H1 (cell line): ENCODE measurements at regions not wholly inside any gene's neighbourhood (a gene's known extent, or its start where the extent isn't known, plus 50 kb on each side); places are given as distances from the start of the nearest gene placed in this dataset.

Source experiments
- CTCF ChIA-PET: fragments of 300-600 bp; sonication (Branson Sonifier 250); formaldehyde crosslinking; loops from one replicate; lab custom pipeline; 2021; ENCODE audit not compliant: partially characterized antibody; lab: Charles Lee
- POLR2A ChIA-PET: fragments of 300-600 bp; sonication (Branson Sonifier 250); formaldehyde crosslinking; loops from one replicate; lab custom pipeline; 2021; ENCODE audit warnings: inconsistent platforms; ENCODE audit not compliant: partially characterized antibody; lab: Charles Lee
- DNase-seq, 2 experiments: peaks; one replicate each; pipeline versions ENCODE4 v3.0.0 to v3.0.0-alpha.2; 2010 to 2022; ENCODE audit warnings: low spot score in 2 of 2, low read depth in 1 of 2, mixed read lengths in 1 of 2
- FAIRE-seq: peaks from 2 replicates; lab custom pipeline; 2011; peaks lifted over from hg19 to GRCh38; lab: Jason Lieb, UNC
- H2AFZ ChIP-seq: 2 replicates; pipeline ENCODE4 v1.8.1; 2012; ENCODE audit warnings: low read length, inconsistent platforms
- H2AK5ac ChIP-seq: 2 replicates; pipeline ENCODE4 v1.6.1; 2013; ENCODE audit warnings: low read depth, low read length
- H2BK120ac ChIP-seq: replicated peaks from 2 replicates; pipeline ENCODE3; 2013; ENCODE audit warnings: low read depth, low read length, inconsistent platforms
- H2BK12ac ChIP-seq: 2 replicates; pipeline ENCODE4 v1.6.1; 2013; ENCODE audit warnings: low read depth, low read length
- H2BK15ac ChIP-seq: 2 replicates; pipeline ENCODE4 v1.6.1; 2013; ENCODE audit warnings: low read length
- H2BK20ac ChIP-seq: 2 replicates; pipeline ENCODE4 v1.6.1; 2013; ENCODE audit warnings: low read length
- H2BK5ac ChIP-seq: 2 replicates; pipeline ENCODE4 v1.6.1; 2013; ENCODE audit warnings: low read depth, low read length
- H3K14ac ChIP-seq: 2 replicates; pipeline ENCODE4 v1.6.1; 2013; ENCODE audit warnings: inconsistent platforms; ENCODE audit not compliant: insufficient read length
- H3K18ac ChIP-seq: 2 replicates; pipeline ENCODE4 v1.6.1; 2013; ENCODE audit warnings: low read length; ENCODE audit errors: extremely low read depth
- H3K23ac ChIP-seq: 2 replicates; pipeline ENCODE4 v1.6.1; 2013; ENCODE audit warnings: inconsistent platforms; ENCODE audit not compliant: insufficient read length
- H3K23me2 ChIP-seq: 2 replicates; pipeline ENCODE4 v1.6.1; 2013; ENCODE audit warnings: low read depth, low read length
- H3K27ac ChIP-seq: 2 replicates; pipeline ENCODE4 v1.6.1; 2011; ENCODE audit warnings: low read depth, low read length, inconsistent platforms
- H3K27me3 ChIP-seq, 4 experiments: replicated peaks in 1 of 4; 1 replicate in 1 of 4; 2 replicates in 3 of 4; pipeline versions ENCODE4 v1.6.1 to v1.8.1; 2011 to 2013; ENCODE audit warnings: low read length in 3 of 4, mild to moderate bottlenecking in 3 of 4, inconsistent platforms in 2 of 4, mixed read lengths in 2 of 4, moderate library complexity in 1 of 4; ENCODE audit not compliant: control insufficient read depth in 3 of 4, insufficient read depth in 3 of 4; ENCODE audit errors: extremely low read depth in 1 of 4
- H3K36me3 ChIP-seq, 4 experiments: 2 replicates each; pipeline versions ENCODE4 v1.6.1 to v1.8.1; 2011 to 2013; ENCODE audit warnings: mild to moderate bottlenecking in 4 of 4, low read length in 3 of 4, moderate library complexity in 2 of 4, control low read depth in 1 of 4, inconsistent platforms in 1 of 4; ENCODE audit not compliant: insufficient read depth in 4 of 4, control insufficient read depth in 2 of 4
- H3K4ac ChIP-seq: replicated peaks from 2 replicates; pipeline ENCODE3; 2013; ENCODE audit warnings: low read length, low read depth, mixed read lengths, inconsistent platforms; ENCODE audit not compliant: insufficient read length
- H3K4me1 ChIP-seq, 4 experiments: replicated peaks in 1 of 4; 1 replicate in 1 of 4; 2 replicates in 3 of 4; pipeline versions ENCODE4 v1.6.1 to v1.8.1; 2011 to 2013; ENCODE audit warnings: low read length in 3 of 4, inconsistent platforms in 2 of 4, mixed read lengths in 1 of 4; ENCODE audit not compliant: insufficient read depth in 4 of 4, control insufficient read depth in 3 of 4
- H3K4me2 ChIP-seq, 2 experiments: 2 replicates each; pipeline versions ENCODE4 v1.6.1 to v1.8.1; 2011 to 2013; ENCODE audit warnings: low read depth in 2 of 2, low read length in 2 of 2, control low read depth in 1 of 2, inconsistent platforms in 1 of 2, mild to moderate bottlenecking in 1 of 2; ENCODE audit not compliant: insufficient read depth in 1 of 2
- H3K4me3 ChIP-seq, 4 experiments: fragments of 200-600, 300-600 bp in 1 of 4; sonication (generic), shearing (Covaris generic), sonication (Bioruptor Twin) in 1 of 4; 2 replicates each; pipeline versions ENCODE4 v1.5.1 to v1.8.1; 2011 to 2016; ENCODE audit warnings: low read length in 4 of 4, low read depth in 3 of 4, control low read depth in 2 of 4, inconsistent platforms in 2 of 4, mild to moderate bottlenecking in 2 of 4, mixed read lengths in 1 of 4, moderate library complexity in 1 of 4; ENCODE audit not compliant: insufficient read depth in 2 of 4; ENCODE audit errors: extremely low read depth in 1 of 4
- H3K56ac ChIP-seq: replicated peaks from 2 replicates; pipeline ENCODE3; 2013; ENCODE audit warnings: low read depth, mild to moderate bottlenecking, mixed read lengths, low read length, inconsistent platforms; ENCODE audit not compliant: insufficient read length
- H3K79me1 ChIP-seq: 2 replicates; pipeline ENCODE4 v1.6.1; 2013; ENCODE audit warnings: low read depth, low read length, control low read depth
- H3K79me2 ChIP-seq, 2 experiments: 2 replicates each; pipeline versions ENCODE4 v1.6.1 to v1.8.1; 2012 to 2013; ENCODE audit warnings: low read length in 2 of 2, mild to moderate bottlenecking in 2 of 2, inconsistent platforms in 1 of 2; ENCODE audit not compliant: insufficient read depth in 2 of 2, control insufficient read depth in 1 of 2
- H3K9ac ChIP-seq, 4 experiments: replicated peaks in 1 of 4; 1 replicate in 1 of 4; 2 replicates in 3 of 4; pipeline versions ENCODE4 v1.6.1 to v1.8.1; 2011 to 2013; ENCODE audit warnings: low read depth in 3 of 4, low read length in 3 of 4, control low read depth in 2 of 4, mild to moderate bottlenecking in 2 of 4, moderate library complexity in 2 of 4, inconsistent platforms in 1 of 4; ENCODE audit errors: extremely low read depth in 1 of 4
- H3K9me3 ChIP-seq, 2 experiments: 2 replicates each; pipeline versions ENCODE4 v1.6.1 to v1.8.1; 2012 to 2013; ENCODE audit warnings: mild to moderate bottlenecking in 2 of 2, moderate library complexity in 2 of 2, control low read depth in 1 of 2, inconsistent platforms in 1 of 2, low read depth in 1 of 2, low read length in 1 of 2, mixed read lengths in 1 of 2; ENCODE audit not compliant: insufficient read depth in 2 of 2
- H4K20me1 ChIP-seq, 2 experiments: replicated peaks in 1 of 2; 2 replicates each; pipeline versions ENCODE3 to v1.8.1; 2011 to 2013; ENCODE audit warnings: inconsistent platforms in 2 of 2, low read length in 2 of 2, mild to moderate bottlenecking in 1 of 2; ENCODE audit not compliant: insufficient read depth in 2 of 2, control insufficient read depth in 1 of 2
- H4K5ac ChIP-seq: 2 replicates; pipeline ENCODE4 v1.6.1; 2013; ENCODE audit warnings: low read length, low read depth, mixed read lengths, inconsistent platforms; ENCODE audit not compliant: insufficient read length
- H4K8ac ChIP-seq: 2 replicates; pipeline ENCODE4 v1.8.0; 2013; ENCODE audit warnings: mild to moderate bottlenecking, moderate library complexity, low read length, inconsistent platforms; ENCODE audit not compliant: insufficient read depth; ENCODE audit errors: extremely low read depth
- H4K91ac ChIP-seq: replicated peaks from 2 replicates; pipeline ENCODE3; 2013; ENCODE audit warnings: low read length, mixed read lengths, inconsistent platforms; ENCODE audit not compliant: insufficient read length
- CEBPB ChIP-seq: IDR thresholded peaks from 2 replicates; pipeline ENCODE4 v1.6.1; 2012; ENCODE audit warnings: low read depth, low read length
- RNF2 ChIP-seq: fragments of 200-900, 300-1000 bp; sonication (generic); IDR thresholded peaks from 2 replicates; pipeline ENCODE4 v1.7.1; 2016; ENCODE audit warnings: borderline replicate concordance, low read depth, mild to moderate bottlenecking, antibody characterized with exemption, low read length; ENCODE audit not compliant: poor library complexity, severe bottlenecking; ENCODE audit errors: missing control alignments
- SP4 ChIP-seq: IDR thresholded peaks from 2 replicates; pipeline ENCODE4 v1.6.1; 2012; ENCODE audit warnings: low read length, inconsistent platforms
- USF2 ChIP-seq: IDR thresholded peaks from 2 replicates; pipeline ENCODE4 v1.6.1; 2011; ENCODE audit warnings: low read length, improper control_type of control experiment
- WGBS, 2 experiments: shearing (Covaris generic) in 1 of 2; methylation state at CpG; one replicate each; pipeline versions ENCODE4 v1.1.6 to v1.1.7; 2013 to 2015; ENCODE audit warnings: low lambda C conversion rate in 2 of 2, mixed read lengths in 2 of 2, inconsistent platforms in 1 of 2, low coverage in 1 of 2, missing lambda C conversion rate in 1 of 2; ENCODE audit not compliant: insufficient replicate concordance in 2 of 2, insufficient coverage in 1 of 2, insufficient read length in 1 of 2; ENCODE audit errors: extremely low coverage in 1 of 2, missing lambda C conversion rate in 1 of 2; 5-methylcytosine and 5-hydroxymethylcytosine counted together

GRCh38 chr6:14585689-14586088 is 468.1 kb downstream of the CD83 start:
- Histone ChIP-seq H3K27me3 (no peaks in the 10 kb centered on the region), H2BK12ac (no peak overlapping the region), H3K4ac (no peak overlapping the region), H3K9me3 (no peaks in the 10 kb centered on the region), H4K91ac (no peak overlapping the region), H3K36me3 (no peaks in the 10 kb centered on the region; a peak in 1 of 8 replicates), H3K23me2 (no peaks in the 10 kb centered on the region), H3K4me3 (no peak overlapping the region), H4K8ac (no peak overlapping the region), H2AFZ (no peak overlapping the region), H4K5ac (no peak overlapping the region), H3K4me2 (no peak overlapping the region), H2BK120ac (no peak overlapping the region), H3K79me2 (no peaks in the 10 kb centered on the region)
- ChIA-PET POLR2A (no interaction called here), CTCF (no interaction called here)
- WGBS, 2 experiments: 100% methylated on average over 1 of the region's 1 CpG; no CpG with 5 or more reads in 1 of the 2 experiments
- TF ChIP-seq SP4: no peak
- no peak for TF ChIP-seq USF2
- no peak for TF ChIP-seq CEBPB
- TF ChIP-seq RNF2: no peak
- TF ChIP-seq, all 59 proteins: peak for 0
- Histone ChIP-seq H3K14ac (no peak overlapping the region), H3K18ac (no peak overlapping the region), H3K23ac (no peak overlapping the region), H2BK5ac (no peak overlapping the region), H3K27ac (no peak overlapping the region), H3K56ac (no peak overlapping the region), H3K4me1 (no peaks in the 10 kb centered on the region), H2AK5ac (no peak overlapping the region), H3K9ac (no peak overlapping the region), H3K79me1 (no peaks in the 10 kb centered on the region), H2BK15ac (no peak overlapping the region), H2BK20ac (no peak overlapping the region), H4K20me1 (no peaks in the 10 kb centered on the region)
- FAIRE-seq: no peak
- DNase-seq: no peak
